ENCODE measurements at regions not wholly inside any gene's neighbourhood (a gene's known extent, or its start where the extent isn't known, plus 50 kb on each side); places are given as distances from the start of the nearest gene placed in this dataset.

GRCh38 chr21:24112020-24112419 is 1495.3 kb downstream of the MRPL39 start:
- no peak overlapping the region for H3K4me3 ChIP-seq (ENCODE audit: low read depth, low read length)
- H3K36me3 ChIP-seq (ENCODE audit: control insufficient read depth, insufficient read depth, low read length) = no peaks in the 10 kb centered on the region
- H3K27ac ChIP-seq (ENCODE audit: low read depth, low read length) = no peak overlapping the region
- H3K27me3 ChIP-seq (ENCODE audit: control insufficient read depth, insufficient read depth, low read length) = no peaks in the 10 kb centered on the region
- no peaks in the 10 kb centered on the region for H3K9me3 ChIP-seq (ENCODE audit: control insufficient read depth, insufficient read depth, low read depth, low read length)
- no peak overlapping the region for H3K9ac ChIP-seq (ENCODE audit: low read length)
- H3K4me1 ChIP-seq (ENCODE audit: control insufficient read depth, insufficient read depth, low read length) = no peaks in the 10 kb centered on the region

- Histone ChIP-seq H3K27ac (ENCODE audit: low read depth, low read length) (no peak overlapping the region), H3K4me1 (ENCODE audit: control insufficient read depth, insufficient read depth, low read length) (no peaks in the 10 kb centered on the region), H3K4me3 (ENCODE audit: low read depth, low read length) (no peak overlapping the region), H3K9me3 (ENCODE audit: control insufficient read depth, insufficient read depth, low read depth, low read length) (no peaks in the 10 kb centered on the region), H3K27me3 (ENCODE audit: control insufficient read depth, insufficient read depth, low read length) (no peaks in the 10 kb centered on the region), H3K9ac (ENCODE audit: low read length) (no peak overlapping the region), H3K36me3 (ENCODE audit: control insufficient read depth, insufficient read depth, low read length) (no peaks in the 10 kb centered on the region)
These were observed 1496.4 kb downstream of the MRPL39 start for GRCh38 chr21:24110846-24111245.

- no peaks in the 10 kb centered on the region for H3K27me3 ChIP-seq (ENCODE audit: control insufficient read depth, insufficient read depth, low read length)
- H3K36me3 ChIP-seq (ENCODE audit: control insufficient read depth, insufficient read depth, low read length) = no peaks in the 10 kb centered on the region
- no peaks in the 10 kb centered on the region for H3K4me1 ChIP-seq (ENCODE audit: control insufficient read depth, insufficient read depth, low read length)
- H3K9me3 ChIP-seq (ENCODE audit: control insufficient read depth, insufficient read depth, low read depth, low read length) = no peaks in the 10 kb centered on the region
- no peak overlapping the region for H3K27ac ChIP-seq (ENCODE audit: low read depth, low read length)
- H3K9ac ChIP-seq (ENCODE audit: low read length) = no peak overlapping the region
- no peak overlapping the region for H3K4me3 ChIP-seq (ENCODE audit: low read depth, low read length)
These were observed 1510.1 kb downstream of the MRPL39 start for GRCh38 chr21:24097181-24097580.

GRCh38 chr21:24096651-24097050 is 1510.6 kb downstream of the MRPL39 start:
- no peaks in the 10 kb centered on the region for H3K9me3 ChIP-seq (ENCODE audit: control insufficient read depth, insufficient read depth, low read depth, low read length)

GRCh38 chr21:24093032-24093431 is 1514.2 kb downstream of the MRPL39 start:
- Histone ChIP-seq H3K9me3 (ENCODE audit: control insufficient read depth, insufficient read depth, low read depth, low read length) (no peaks in the 10 kb centered on the region), H3K9ac (ENCODE audit: low read length) (no peak overlapping the region), H3K27ac (ENCODE audit: low read depth, low read length) (no peak overlapping the region), H3K4me3 (ENCODE audit: low read depth, low read length) (no peak overlapping the region), H3K36me3 (ENCODE audit: control insufficient read depth, insufficient read depth, low read length) (no peaks in the 10 kb centered on the region), H3K4me1 (ENCODE audit: control insufficient read depth, insufficient read depth, low read length) (no peaks in the 10 kb centered on the region), H3K27me3 (ENCODE audit: control insufficient read depth, insufficient read depth, low read length) (no peaks in the 10 kb centered on the region)

More at GRCh38 chr21:24096651-24097050, 1510.6 kb downstream of the MRPL39 start:
- Histone ChIP-seq H3K4me3 (ENCODE audit: low read depth, low read length) (no peak overlapping the region), H3K27me3 (ENCODE audit: control insufficient read depth, insufficient read depth, low read length) (no peaks in the 10 kb centered on the region), H3K9ac (ENCODE audit: low read length) (no peak overlapping the region), H3K36me3 (ENCODE audit: control insufficient read depth, insufficient read depth, low read length) (no peaks in the 10 kb centered on the region), H3K27ac (ENCODE audit: low read depth, low read length) (no peak overlapping the region), H3K4me1 (ENCODE audit: control insufficient read depth, insufficient read depth, low read length) (no peaks in the 10 kb centered on the region)

GRCh38 chr21:24076179-24076578 is 1531.1 kb downstream of the MRPL39 start:
- H3K4me1 ChIP-seq (ENCODE audit: control insufficient read depth, insufficient read depth, low read length) = no peaks in the 10 kb centered on the region

GRCh38 chr21:24055696-24056095 is 1551.6 kb downstream of the MRPL39 start:
- no peaks in the 10 kb centered on the region for H3K36me3 ChIP-seq (ENCODE audit: control insufficient read depth, insufficient read depth, low read length)
- H3K9me3 ChIP-seq (ENCODE audit: control insufficient read depth, insufficient read depth, low read depth, low read length) = no peaks in the 10 kb centered on the region

More at GRCh38 chr21:24076179-24076578, 1531.1 kb downstream of the MRPL39 start:
- Histone ChIP-seq H3K9ac (ENCODE audit: low read length) (no peak overlapping the region), H3K4me3 (ENCODE audit: low read depth, low read length) (no peak overlapping the region), H3K36me3 (ENCODE audit: control insufficient read depth, insufficient read depth, low read length) (no peaks in the 10 kb centered on the region), H3K27ac (ENCODE audit: low read depth, low read length) (no peak overlapping the region), H3K27me3 (ENCODE audit: control insufficient read depth, insufficient read depth, low read length) (no peaks in the 10 kb centered on the region), H3K9me3 (ENCODE audit: control insufficient read depth, insufficient read depth, low read depth, low read length) (0 out of 2 replicates have a peak, but pooled peaks cover 4% of the 10 kb centered on the region)

GRCh38 chr21:24050231-24050630 is 1557.0 kb downstream of the MRPL39 start:
- Histone ChIP-seq H3K27ac (ENCODE audit: low read depth, low read length) (no peak overlapping the region), H3K36me3 (ENCODE audit: control insufficient read depth, insufficient read depth, low read length) (no peaks in the 10 kb centered on the region), H3K9ac (ENCODE audit: low read length) (no peak overlapping the region), H3K4me3 (ENCODE audit: low read depth, low read length) (no peak overlapping the region), H3K27me3 (ENCODE audit: control insufficient read depth, insufficient read depth, low read length) (no peaks in the 10 kb centered on the region), H3K9me3 (ENCODE audit: control insufficient read depth, insufficient read depth, low read depth, low read length) (no peaks in the 10 kb centered on the region), H3K4me1 (ENCODE audit: control insufficient read depth, insufficient read depth, low read length) (no peaks in the 10 kb centered on the region)

More at GRCh38 chr21:24055696-24056095, 1551.6 kb downstream of the MRPL39 start:
- no peak overlapping the region for H3K4me3 ChIP-seq (ENCODE audit: low read depth, low read length)
- no peak overlapping the region for H3K27ac ChIP-seq (ENCODE audit: low read depth, low read length)
- no peak overlapping the region for H3K9ac ChIP-seq (ENCODE audit: low read length)
- no peaks in the 10 kb centered on the region for H3K27me3 ChIP-seq (ENCODE audit: control insufficient read depth, insufficient read depth, low read length)
- no peaks in the 10 kb centered on the region for H3K4me1 ChIP-seq (ENCODE audit: control insufficient read depth, insufficient read depth, low read length)

- Histone ChIP-seq H3K9ac (ENCODE audit: low read length) (no peak overlapping the region), H3K4me1 (ENCODE audit: control insufficient read depth, insufficient read depth, low read length) (no peaks in the 10 kb centered on the region), H3K4me3 (ENCODE audit: low read depth, low read length) (no peak overlapping the region), H3K9me3 (ENCODE audit: control insufficient read depth, insufficient read depth, low read depth, low read length) (no peaks in the 10 kb centered on the region), H3K27me3 (ENCODE audit: control insufficient read depth, insufficient read depth, low read length) (no peaks in the 10 kb centered on the region), H3K36me3 (ENCODE audit: control insufficient read depth, insufficient read depth, low read length) (no peaks in the 10 kb centered on the region), H3K27ac (ENCODE audit: low read depth, low read length) (no peak overlapping the region)
These were observed 1560.3 kb downstream of the MRPL39 start for GRCh38 chr21:24046829-24047443.

- Histone ChIP-seq H3K4me1 (ENCODE audit: control insufficient read depth, insufficient read depth, low read length) (no peaks in the 10 kb centered on the region), H3K9me3 (ENCODE audit: control insufficient read depth, insufficient read depth, low read depth, low read length) (no peaks in the 10 kb centered on the region), H3K9ac (ENCODE audit: low read length) (no peak overlapping the region), H3K27ac (ENCODE audit: low read depth, low read length) (no peak overlapping the region), H3K4me3 (ENCODE audit: low read depth, low read length) (no peak overlapping the region), H3K27me3 (ENCODE audit: control insufficient read depth, insufficient read depth, low read length) (no peaks in the 10 kb centered on the region), H3K36me3 (ENCODE audit: control insufficient read depth, insufficient read depth, low read length) (no peaks in the 10 kb centered on the region)
These were observed 1561.5 kb downstream of the MRPL39 start for GRCh38 chr21:24045775-24046215.

- Histone ChIP-seq H3K27ac (ENCODE audit: low read depth, low read length) (no peak overlapping the region), H3K9me3 (ENCODE audit: control insufficient read depth, insufficient read depth, low read depth, low read length) (no peaks in the 10 kb centered on the region), H3K36me3 (ENCODE audit: control insufficient read depth, insufficient read depth, low read length) (no peaks in the 10 kb centered on the region), H3K4me1 (ENCODE audit: control insufficient read depth, insufficient read depth, low read length) (no peaks in the 10 kb centered on the region), H3K9ac (ENCODE audit: low read length) (no peak overlapping the region), H3K27me3 (ENCODE audit: control insufficient read depth, insufficient read depth, low read length) (no peaks in the 10 kb centered on the region), H3K4me3 (ENCODE audit: low read depth, low read length) (no peak overlapping the region)
These were observed 1561.9 kb downstream of the MRPL39 start for GRCh38 chr21:24045373-24045772.

Data from HUES6 (cell line).